ENCODE measurements at regions not wholly inside any gene's neighbourhood (a gene's known extent, or its start where the extent isn't known, plus 50 kb on each side); places are given as distances from the start of the nearest gene placed in this dataset.

GRCh38 chr12:68414988-68415387, 82.8 kb upstream of the MDM1 start:
- H3K27ac ChIP-seq (ENCODE audit: low read depth, low read length) = no peak overlapping the region
- no peak overlapping the region for H3K9ac ChIP-seq (ENCODE audit: low read length)
- no peak for TF ChIP-seq ELF1 (IDR thresholded peaks at IDR 0.05; ENCODE audit: borderline replicate concordance, low read depth)
- no peak for TF ChIP-seq ATF3 (IDR thresholded peaks at IDR 0.05)
- TF ChIP-seq MAX (IDR thresholded peaks at IDR 0.05) = no peak
- no peak for TF ChIP-seq JUND (IDR thresholded peaks at IDR 0.05)
- TF ChIP-seq ZBTB33 (IDR thresholded peaks at IDR 0.05; ENCODE audit: extremely low read depth, insufficient replicate concordance, low read length) = no peak
- TF ChIP-seq CBX3 (IDR thresholded peaks at IDR 0.05; ENCODE audit: low read depth) = no peak
- TF ChIP-seq, protein P1, sequence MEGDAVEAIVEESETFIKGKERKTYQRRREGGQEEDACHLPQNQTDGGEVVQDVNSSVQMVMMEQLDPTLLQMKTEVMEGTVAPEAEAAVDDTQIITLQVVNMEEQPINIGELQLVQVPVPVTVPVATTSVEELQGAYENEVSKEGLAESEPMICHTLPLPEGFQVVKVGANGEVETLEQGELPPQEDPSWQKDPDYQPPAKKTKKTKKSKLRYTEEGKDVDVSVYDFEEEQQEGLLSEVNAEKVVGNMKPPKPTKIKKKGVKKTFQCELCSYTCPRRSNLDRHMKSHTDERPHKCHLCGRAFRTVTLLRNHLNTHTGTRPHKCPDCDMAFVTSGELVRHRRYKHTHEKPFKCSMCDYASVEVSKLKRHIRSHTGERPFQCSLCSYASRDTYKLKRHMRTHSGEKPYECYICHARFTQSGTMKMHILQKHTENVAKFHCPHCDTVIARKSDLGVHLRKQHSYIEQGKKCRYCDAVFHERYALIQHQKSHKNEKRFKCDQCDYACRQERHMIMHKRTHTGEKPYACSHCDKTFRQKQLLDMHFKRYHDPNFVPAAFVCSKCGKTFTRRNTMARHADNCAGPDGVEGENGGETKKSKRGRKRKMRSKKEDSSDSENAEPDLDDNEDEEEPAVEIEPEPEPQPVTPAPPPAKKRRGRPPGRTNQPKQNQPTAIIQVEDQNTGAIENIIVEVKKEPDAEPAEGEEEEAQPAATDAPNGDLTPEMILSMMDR (IDR thresholded peaks at IDR 0.05 in 2 of 3, conservative IDR thresholded peaks at IDR 0.05 in 1 of 3; ENCODE audit: borderline replicate concordance in 1 of 3, insufficient read depth in 1 of 3, low read depth in 2 of 3, low read length in 2 of 3) = no peak
- no peak for TF ChIP-seq EGR1 (IDR thresholded peaks at IDR 0.05; ENCODE audit: low read depth)
- TF ChIP-seq EZH2phosphoT487 (IDR thresholded peaks at IDR 0.05; ENCODE audit: borderline replicate concordance) = no peak
- no peak for TF ChIP-seq RAD21 (IDR thresholded peaks at IDR 0.05; ENCODE audit: low read depth)
- TF ChIP-seq ZNF274 (IDR thresholded peaks at IDR 0.05; ENCODE audit: low read depth, low read length) = no peak
- TF ChIP-seq POLR2AphosphoS5 (IDR thresholded peaks at IDR 0.05; ENCODE audit: low read depth, low read length) = no peak
- TF ChIP-seq EZH2 (IDR thresholded peaks at IDR 0.05) = no peak
- no peak for TF ChIP-seq YY1 (IDR thresholded peaks at IDR 0.05; ENCODE audit: extremely low read depth, insufficient replicate concordance, low read depth, low read length)
- no peak for TF ChIP-seq SP1 (IDR thresholded peaks at IDR 0.05; ENCODE audit: low read depth)
- TF ChIP-seq SIN3A (IDR thresholded peaks at IDR 0.05; ENCODE audit: low read depth) = no peak
- TF ChIP-seq POLR2A (IDR thresholded peaks at IDR 0.05; ENCODE audit: borderline replicate concordance, extremely low read depth, insufficient read depth, insufficient read length) = no peak
- TF ChIP-seq FOSL1 (IDR thresholded peaks at IDR 0.05; ENCODE audit: low read depth) = no peak
- TF ChIP-seq REST (IDR thresholded peaks at IDR 0.05; ENCODE audit: low read depth) = no peak
- H3K4me3 ChIP-seq (replicated peaks in 1 of 2; ENCODE audit: low read depth in 1 of 2, low read length in 2 of 2) = no peak overlapping the region
- H3K4me2 ChIP-seq (ENCODE audit: low read length) = no peak overlapping the region
- H3K9me3 ChIP-seq (ENCODE audit: control insufficient read depth in 1 of 2, insufficient read depth in 1 of 2, low read depth in 1 of 2, low read length in 2 of 2) = no peaks in the 10 kb centered on the region
- ChIA-PET CTCF (no interaction called here), RAD21 (ENCODE audit: low non-redundant PET in 1 of 2, low total read pairs in 2 of 2, uncharacterized antibody in 2 of 2, unreplicated experiment in 2 of 2) (no interaction called here), POLR2A (no interaction called here)
- H3K27me3 ChIP-seq (ENCODE audit: insufficient read depth, low read length) = no peaks in the 10 kb centered on the region
- DNase-seq (ENCODE audit: low read depth, low spot score) (no peak), ATAC-seq (no peak)
- no peaks in the 10 kb centered on the region for H3K36me3 ChIP-seq (ENCODE audit: control insufficient read depth in 1 of 2, insufficient read depth in 2 of 2, low read length in 2 of 2)
- no peaks in the 10 kb centered on the region for H3K4me1 ChIP-seq (ENCODE audit: control insufficient read depth in 1 of 2, insufficient read depth in 2 of 2, low read length in 2 of 2)
- H4K20me1 ChIP-seq (ENCODE audit: insufficient read depth) = no peaks in the 10 kb centered on the region
- intact Hi-C loops (cut with micrococcal nuclease) = no loop called here
- H3K79me2 ChIP-seq (ENCODE audit: insufficient read depth, low read length) = no peaks in the 10 kb centered on the region
- BruUV-seq (replicated peaks) = no TSS peak
- H2AFZ ChIP-seq (ENCODE audit: low read depth, low read length, poor library complexity, severe bottlenecking) = no peak overlapping the region
- H3K9me2 ChIP-seq (ENCODE audit: insufficient read depth) = no peaks in the 10 kb centered on the region
